H1 (cell line): ENCODE measurements at regions not wholly inside any gene's neighbourhood (a gene's known extent, or its start where the extent isn't known, plus 50 kb on each side); places are given as distances from the start of the nearest gene placed in this dataset.

Source experiments
- CTCF ChIA-PET: fragments of 300-600 bp; sonication (Branson Sonifier 250); formaldehyde crosslinking; loops from one replicate; lab custom pipeline; 2021; ENCODE audit not compliant: partially characterized antibody; lab: Charles Lee
- POLR2A ChIA-PET: fragments of 300-600 bp; sonication (Branson Sonifier 250); formaldehyde crosslinking; loops from one replicate; lab custom pipeline; 2021; ENCODE audit warnings: inconsistent platforms; ENCODE audit not compliant: partially characterized antibody; lab: Charles Lee
- DNase-seq, 2 experiments: peaks; one replicate each; pipeline versions ENCODE4 v3.0.0 to v3.0.0-alpha.2; 2010 to 2022; ENCODE audit warnings: low spot score in 2 of 2, low read depth in 1 of 2, mixed read lengths in 1 of 2
- FAIRE-seq: peaks from 2 replicates; lab custom pipeline; 2011; peaks lifted over from hg19 to GRCh38; lab: Jason Lieb, UNC
- H2AFZ ChIP-seq: 2 replicates; pipeline ENCODE4 v1.8.1; 2012; ENCODE audit warnings: low read length, inconsistent platforms
- H2AK5ac ChIP-seq: 2 replicates; pipeline ENCODE4 v1.6.1; 2013; ENCODE audit warnings: low read depth, low read length
- H2BK120ac ChIP-seq: replicated peaks from 2 replicates; pipeline ENCODE3; 2013; ENCODE audit warnings: low read depth, low read length, inconsistent platforms
- H2BK12ac ChIP-seq: 2 replicates; pipeline ENCODE4 v1.6.1; 2013; ENCODE audit warnings: low read depth, low read length
- H2BK15ac ChIP-seq: 2 replicates; pipeline ENCODE4 v1.6.1; 2013; ENCODE audit warnings: low read length
- H2BK20ac ChIP-seq: 2 replicates; pipeline ENCODE4 v1.6.1; 2013; ENCODE audit warnings: low read length
- H2BK5ac ChIP-seq: 2 replicates; pipeline ENCODE4 v1.6.1; 2013; ENCODE audit warnings: low read depth, low read length
- H3K14ac ChIP-seq: 2 replicates; pipeline ENCODE4 v1.6.1; 2013; ENCODE audit warnings: inconsistent platforms; ENCODE audit not compliant: insufficient read length
- H3K18ac ChIP-seq: 2 replicates; pipeline ENCODE4 v1.6.1; 2013; ENCODE audit warnings: low read length; ENCODE audit errors: extremely low read depth
- H3K23ac ChIP-seq: 2 replicates; pipeline ENCODE4 v1.6.1; 2013; ENCODE audit warnings: inconsistent platforms; ENCODE audit not compliant: insufficient read length
- H3K23me2 ChIP-seq: 2 replicates; pipeline ENCODE4 v1.6.1; 2013; ENCODE audit warnings: low read depth, low read length
- H3K27ac ChIP-seq: 2 replicates; pipeline ENCODE4 v1.6.1; 2011; ENCODE audit warnings: low read depth, low read length, inconsistent platforms
- H3K27me3 ChIP-seq, 4 experiments: replicated peaks in 1 of 4; 1 replicate in 1 of 4; 2 replicates in 3 of 4; pipeline versions ENCODE4 v1.6.1 to v1.8.1; 2011 to 2013; ENCODE audit warnings: low read length in 3 of 4, mild to moderate bottlenecking in 3 of 4, inconsistent platforms in 2 of 4, mixed read lengths in 2 of 4, moderate library complexity in 1 of 4; ENCODE audit not compliant: control insufficient read depth in 3 of 4, insufficient read depth in 3 of 4; ENCODE audit errors: extremely low read depth in 1 of 4
- H3K36me3 ChIP-seq, 4 experiments: 2 replicates each; pipeline versions ENCODE4 v1.6.1 to v1.8.1; 2011 to 2013; ENCODE audit warnings: mild to moderate bottlenecking in 4 of 4, low read length in 3 of 4, moderate library complexity in 2 of 4, control low read depth in 1 of 4, inconsistent platforms in 1 of 4; ENCODE audit not compliant: insufficient read depth in 4 of 4, control insufficient read depth in 2 of 4
- H3K4ac ChIP-seq: replicated peaks from 2 replicates; pipeline ENCODE3; 2013; ENCODE audit warnings: low read length, low read depth, mixed read lengths, inconsistent platforms; ENCODE audit not compliant: insufficient read length
- H3K4me1 ChIP-seq, 4 experiments: replicated peaks in 1 of 4; 1 replicate in 1 of 4; 2 replicates in 3 of 4; pipeline versions ENCODE4 v1.6.1 to v1.8.1; 2011 to 2013; ENCODE audit warnings: low read length in 3 of 4, inconsistent platforms in 2 of 4, mixed read lengths in 1 of 4; ENCODE audit not compliant: insufficient read depth in 4 of 4, control insufficient read depth in 3 of 4
- H3K4me2 ChIP-seq, 2 experiments: 2 replicates each; pipeline versions ENCODE4 v1.6.1 to v1.8.1; 2011 to 2013; ENCODE audit warnings: low read depth in 2 of 2, low read length in 2 of 2, control low read depth in 1 of 2, inconsistent platforms in 1 of 2, mild to moderate bottlenecking in 1 of 2; ENCODE audit not compliant: insufficient read depth in 1 of 2
- H3K4me3 ChIP-seq, 4 experiments: fragments of 200-600, 300-600 bp in 1 of 4; sonication (generic), shearing (Covaris generic), sonication (Bioruptor Twin) in 1 of 4; 2 replicates each; pipeline versions ENCODE4 v1.5.1 to v1.8.1; 2011 to 2016; ENCODE audit warnings: low read length in 4 of 4, low read depth in 3 of 4, control low read depth in 2 of 4, inconsistent platforms in 2 of 4, mild to moderate bottlenecking in 2 of 4, mixed read lengths in 1 of 4, moderate library complexity in 1 of 4; ENCODE audit not compliant: insufficient read depth in 2 of 4; ENCODE audit errors: extremely low read depth in 1 of 4
- H3K56ac ChIP-seq: replicated peaks from 2 replicates; pipeline ENCODE3; 2013; ENCODE audit warnings: low read depth, mild to moderate bottlenecking, mixed read lengths, low read length, inconsistent platforms; ENCODE audit not compliant: insufficient read length
- H3K79me1 ChIP-seq: 2 replicates; pipeline ENCODE4 v1.6.1; 2013; ENCODE audit warnings: low read depth, low read length, control low read depth
- H3K79me2 ChIP-seq, 2 experiments: 2 replicates each; pipeline versions ENCODE4 v1.6.1 to v1.8.1; 2012 to 2013; ENCODE audit warnings: low read length in 2 of 2, mild to moderate bottlenecking in 2 of 2, inconsistent platforms in 1 of 2; ENCODE audit not compliant: insufficient read depth in 2 of 2, control insufficient read depth in 1 of 2
- H3K9ac ChIP-seq, 4 experiments: replicated peaks in 1 of 4; 1 replicate in 1 of 4; 2 replicates in 3 of 4; pipeline versions ENCODE4 v1.6.1 to v1.8.1; 2011 to 2013; ENCODE audit warnings: low read depth in 3 of 4, low read length in 3 of 4, control low read depth in 2 of 4, mild to moderate bottlenecking in 2 of 4, moderate library complexity in 2 of 4, inconsistent platforms in 1 of 4; ENCODE audit errors: extremely low read depth in 1 of 4
- H3K9me3 ChIP-seq, 2 experiments: 2 replicates each; pipeline versions ENCODE4 v1.6.1 to v1.8.1; 2012 to 2013; ENCODE audit warnings: mild to moderate bottlenecking in 2 of 2, moderate library complexity in 2 of 2, control low read depth in 1 of 2, inconsistent platforms in 1 of 2, low read depth in 1 of 2, low read length in 1 of 2, mixed read lengths in 1 of 2; ENCODE audit not compliant: insufficient read depth in 2 of 2
- H4K20me1 ChIP-seq, 2 experiments: replicated peaks in 1 of 2; 2 replicates each; pipeline versions ENCODE3 to v1.8.1; 2011 to 2013; ENCODE audit warnings: inconsistent platforms in 2 of 2, low read length in 2 of 2, mild to moderate bottlenecking in 1 of 2; ENCODE audit not compliant: insufficient read depth in 2 of 2, control insufficient read depth in 1 of 2
- H4K5ac ChIP-seq: 2 replicates; pipeline ENCODE4 v1.6.1; 2013; ENCODE audit warnings: low read length, low read depth, mixed read lengths, inconsistent platforms; ENCODE audit not compliant: insufficient read length
- H4K8ac ChIP-seq: 2 replicates; pipeline ENCODE4 v1.8.0; 2013; ENCODE audit warnings: mild to moderate bottlenecking, moderate library complexity, low read length, inconsistent platforms; ENCODE audit not compliant: insufficient read depth; ENCODE audit errors: extremely low read depth
- H4K91ac ChIP-seq: replicated peaks from 2 replicates; pipeline ENCODE3; 2013; ENCODE audit warnings: low read length, mixed read lengths, inconsistent platforms; ENCODE audit not compliant: insufficient read length
- ATF2 ChIP-seq: IDR thresholded peaks from 2 replicates; pipeline ENCODE4 v1.6.1; 2012; ENCODE audit warnings: low read length, inconsistent platforms
- BCL11A ChIP-seq, 2 experiments: IDR thresholded peaks; one replicate each; pipeline ENCODE4 v1.6.1; 2011; ENCODE audit warnings: low read depth in 2 of 2, low read length in 2 of 2, mild to moderate bottlenecking in 2 of 2
- BRCA1 ChIP-seq: IDR thresholded peaks from 2 replicates; pipeline ENCODE4 v1.6.1; 2012; ENCODE audit warnings: low read depth, low read length, improper control_type of control experiment
- EGR1 ChIP-seq: IDR thresholded peaks from 2 replicates; pipeline ENCODE4 v1.6.1; 2011; ENCODE audit warnings: low read depth, low read length, borderline replicate concordance
- GTF2F1 ChIP-seq: IDR thresholded peaks from 2 replicates; pipeline ENCODE4 v1.6.1; 2012; ENCODE audit warnings: low read depth, low read length, improper control_type of control experiment, borderline replicate concordance
- KDM5A ChIP-seq: fragments of 200-600 bp; IDR thresholded peaks from 2 replicates; pipeline ENCODE4 v1.7.1; 2012; ENCODE audit warnings: mild to moderate bottlenecking, low read length, inconsistent platforms, mixed read lengths
- MAFK ChIP-seq: IDR thresholded peaks from 2 replicates; pipeline ENCODE4 v1.6.1; 2012; ENCODE audit warnings: low read depth, mild to moderate bottlenecking, improper control_type of control experiment, low read length
- POLR2A ChIP-seq, 2 experiments: IDR thresholded peaks; 1 replicate in 1 of 2; 2 replicates in 1 of 2; pipeline ENCODE4 v1.6.1; 2011; ENCODE audit warnings: low read depth in 2 of 2, low read length in 2 of 2, mild to moderate bottlenecking in 2 of 2; ENCODE audit errors: control extremely low read depth in 1 of 2
- POU5F1 ChIP-seq: IDR thresholded peaks from 2 replicates; pipeline ENCODE4 v1.6.1; 2011; ENCODE audit warnings: low read depth, mild to moderate bottlenecking, low read length, moderate library complexity
- RAD21 ChIP-seq, 2 experiments: IDR thresholded peaks in 1 of 2; conservative IDR thresholded peaks in 1 of 2; 2 replicates each; pipeline ENCODE4 v1.6.1; 2011; ENCODE audit warnings: low read depth in 2 of 2, low read length in 2 of 2, improper control_type of control experiment in 1 of 2, inconsistent platforms in 1 of 2, mild to moderate bottlenecking in 1 of 2, moderate library complexity in 1 of 2
- SP2 ChIP-seq: IDR thresholded peaks from 2 replicates; pipeline ENCODE4 v1.6.1; 2012; ENCODE audit warnings: mild to moderate bottlenecking, low read length, inconsistent platforms
- WGBS, 2 experiments: shearing (Covaris generic) in 1 of 2; methylation state at CpG; one replicate each; pipeline versions ENCODE4 v1.1.6 to v1.1.7; 2013 to 2015; ENCODE audit warnings: low lambda C conversion rate in 2 of 2, mixed read lengths in 2 of 2, inconsistent platforms in 1 of 2, low coverage in 1 of 2, missing lambda C conversion rate in 1 of 2; ENCODE audit not compliant: insufficient replicate concordance in 2 of 2, insufficient coverage in 1 of 2, insufficient read length in 1 of 2; ENCODE audit errors: extremely low coverage in 1 of 2, missing lambda C conversion rate in 1 of 2; 5-methylcytosine and 5-hydroxymethylcytosine counted together
- TF ChIP-seq, protein P1 (sequence below): IDR thresholded peaks from 2 replicates; pipeline ENCODE4 v1.6.1; 2011; ENCODE audit warnings: low read depth, mild to moderate bottlenecking, low read length; ENCODE audit not compliant: insufficient read depth

GRCh38 chr9:19554529-19554928 lies 145.7 kb downstream of the ACER2 start:
- WGBS, 2 experiments: 89% methylated on average over 4 of the region's 4 CpGs; no CpG with 5 or more reads in 1 of the 2 experiments
- FAIRE-seq: no peak
- H3K27ac ChIP-seq: no peak overlapping the region

More at GRCh38 chr9:19554529-19554928, 145.7 kb downstream of the ACER2 start:
- Histone ChIP-seq H3K79me1 (no peaks in the 10 kb centered on the region), H4K20me1 (no peaks in the 10 kb centered on the region), H4K5ac (no peak overlapping the region), H3K14ac (no peak overlapping the region), H3K4me3 (no peak overlapping the region), H3K79me2 (no peaks in the 10 kb centered on the region), H3K4ac (no peak overlapping the region), H2BK12ac (no peak overlapping the region), H3K23ac (no peak overlapping the region), H3K56ac (no peak overlapping the region), H3K9me3 (peaks cover 11 to 12% of the 10 kb centered on the region in 2 experiments), H4K8ac (no peak overlapping the region), H2BK15ac (no peak overlapping the region), H4K91ac (no peak overlapping the region), H3K27me3 (no peaks in the 10 kb centered on the region), H2AFZ (no peak overlapping the region), H3K4me2 (no peak overlapping the region), H3K18ac (no peak overlapping the region), H3K36me3 (peaks cover 0 to 2% (median 0%) of the 10 kb centered on the region in 4 experiments; a peak in 1 of 8 replicates), H3K4me1 (peaks cover 0 to 3% (median 1%) of the 10 kb centered on the region in 4 experiments; a peak in 4 of 7 replicates), H2AK5ac (no peak overlapping the region), H3K9ac (no peak overlapping the region), H2BK5ac (no peak overlapping the region), H2BK120ac (no peak overlapping the region), H3K23me2 (no peaks in the 10 kb centered on the region), H2BK20ac (no peak overlapping the region)
- TF ChIP-seq KDM5A (no peak), SP2 (no peak), POU5F1 (no peak), BRCA1 (no peak), GTF2F1 (no peak), RAD21 (IDR thresholded peaks at IDR 0.05 in 1 of 2, conservative IDR thresholded peaks at IDR 0.05 in 1 of 2; ENCODE audit: low read depth in 2 of 2, low read length in 2 of 2) (no peak), ATF2 (no peak), MAFK (no peak), EGR1 (no peak), POLR2A (IDR thresholded peaks at IDR 0.05; ENCODE audit: control extremely low read depth in 1 of 2, low read depth in 2 of 2, low read length in 2 of 2) (no peak), BCL11A (IDR thresholded peaks at IDR 0.05; ENCODE audit: low read depth in 2 of 2, low read length in 2 of 2) (no peak)
- TF ChIP-seq, protein P1, sequence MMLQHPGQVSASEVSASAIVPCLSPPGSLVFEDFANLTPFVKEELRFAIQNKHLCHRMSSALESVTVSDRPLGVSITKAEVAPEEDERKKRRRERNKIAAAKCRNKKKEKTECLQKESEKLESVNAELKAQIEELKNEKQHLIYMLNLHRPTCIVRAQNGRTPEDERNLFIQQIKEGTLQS: no peak
- DNase-seq: no peak
- ChIA-PET CTCF (interaction anchor here (1.2 kb wide), 1 partner anchor 75 kb away, joined by 3 read pairs; no protein-coding TSS in a partner anchor), POLR2A (no interaction called here)
